Colonic mucosa (tissue), 4 donors: ENCODE measurements at regions not wholly inside any gene's neighbourhood (a gene's known extent, or its start where the extent isn't known, plus 50 kb on each side); places are given as distances from the start of the nearest gene placed in this dataset.
A peak's percentile ranks its signal among the peaks of the same experiment; 100 is the strongest.

Experiments used
- DNase-seq: peaks from one replicate; pipeline ENCODE4 v3.0.0-alpha.2; 2020
- H3K27ac ChIP-seq: fragments of 200-600 bp; one replicate; pipeline ENCODE4 v1.8.0; 2021
- H3K27me3 ChIP-seq: fragments of 200-600 bp; one replicate; pipeline ENCODE4 v1.8.0; 2021
- H3K36me3 ChIP-seq: fragments of 200-600 bp; one replicate; pipeline ENCODE4 v1.8.0; 2021
- H3K4me1 ChIP-seq: fragments of 200-600 bp; one replicate; pipeline ENCODE4 v1.8.0; 2021; ENCODE audit warnings: mild to moderate bottlenecking
- H3K4me3 ChIP-seq: fragments of 200-600 bp; one replicate; pipeline ENCODE4 v1.8.0; 2021
- H3K9ac ChIP-seq, 2 donors: one replicate each; pipeline ENCODE4 v1.7.0; 2013; ENCODE audit warnings: control low read depth in 2 of 2, low read depth in 2 of 2, low read length in 2 of 2
- H3K9me3 ChIP-seq: fragments of 200-600 bp; one replicate; pipeline ENCODE4 v1.8.0; 2021
- CTCF ChIP-seq: fragments of 200-600 bp; IDR thresholded peaks from one replicate; pipeline ENCODE4 v1.8.0; 2022; ENCODE audit warnings: antibody characterized with exemption, mild to moderate bottlenecking
- intact Hi-C: fragments of 100-400 bp; cut with DNase I; formaldehyde crosslinking; loops from one replicate; pipeline ENCODE4 v1.14.1; 2022
- donor health status: healthy.
- donor health status: DM: no; HTN: no; CAD: no.
- donor health status: DM: no; HTN: no; CAD: no.

GRCh38 chr6:22470454-22471131 lies 98.8 kb upstream of the HDGFL1 start:
- Histone ChIP-seq H3K4me1 (peaks cover 4% of the 10 kb centered on the region), H3K9me3 (no peaks in the 10 kb centered on the region), H3K27ac (no peak overlapping the region), H3K27me3 (no peaks in the 10 kb centered on the region), H3K4me3 (no peak overlapping the region), H3K9ac (no peak overlapping the region), H3K36me3 (no peaks in the 10 kb centered on the region)
- no peak for TF ChIP-seq CTCF
- intact Hi-C loops = no loop called here
- DNase-seq = no peak

GRCh38 chr6:22471132-22471690 lies 98.2 kb upstream of the HDGFL1 start:
- H3K27me3 ChIP-seq = no peaks in the 10 kb centered on the region
- H3K9me3 ChIP-seq = no peaks in the 10 kb centered on the region
- peak; percentile 63 for DNase-seq
- no peak overlapping the region for H3K4me3 ChIP-seq
- H3K9ac ChIP-seq = no peak overlapping the region
- TF ChIP-seq CTCF = no peak
- intact Hi-C loops = no loop called here
- H3K27ac ChIP-seq = no peak overlapping the region
- no peaks in the 10 kb centered on the region for H3K36me3 ChIP-seq
- H3K4me1 ChIP-seq = peaks cover 4% of the 10 kb centered on the region

- no peaks in the 10 kb centered on the region for H3K27me3 ChIP-seq
- no peak for TF ChIP-seq CTCF
- no peak overlapping the region for H3K9ac ChIP-seq
- intact Hi-C loops = no loop called here
- no peaks in the 10 kb centered on the region for H3K9me3 ChIP-seq
- H3K36me3 ChIP-seq = no peaks in the 10 kb centered on the region
- no peak for DNase-seq
- H3K4me3 ChIP-seq = no peak overlapping the region
- peaks cover 4% of the 10 kb centered on the region for H3K4me1 ChIP-seq
- no peak overlapping the region for H3K27ac ChIP-seq
Observed at GRCh38 chr6:22471746-22472145, 97.6 kb upstream of the HDGFL1 start.

- H3K9ac ChIP-seq = no peak overlapping the region
- intact Hi-C loops = no loop called here
- no peaks in the 10 kb centered on the region for H3K27me3 ChIP-seq
Observed at GRCh38 chr6:22473991-22474682, 95.2 kb upstream of the HDGFL1 start.

More at GRCh38 chr6:22473991-22474682, 95.2 kb upstream of the HDGFL1 start:
- Histone ChIP-seq H3K4me1 (peaks cover 4% of the 10 kb centered on the region), H3K27ac (no peak overlapping the region), H3K9me3 (no peaks in the 10 kb centered on the region), H3K36me3 (no peaks in the 10 kb centered on the region), H3K4me3 (no peak overlapping the region)
- no peak for DNase-seq
- no peak for TF ChIP-seq CTCF
